ENCODE measurements at regions not wholly inside any gene's neighbourhood (a gene's known extent, or its start where the extent isn't known, plus 50 kb on each side); places are given as distances from the start of the nearest gene placed in this dataset.

GRCh38 chr2:157203651-157204050, 53.9 kb upstream of the GALNT5 start (continued):
- TF ChIP-seq E2F4 (CRISPR knock-in tag; IDR thresholded peaks at IDR 0.05; ENCODE audit: borderline replicate concordance, low read depth) (no peak), NR1H2 (CRISPR knock-in tag; IDR thresholded peaks at IDR 0.05) (no peak), ARID4B (CRISPR knock-in tag; IDR thresholded peaks at IDR 0.05; ENCODE audit: borderline replicate concordance) (no peak), ZNF671 (CRISPR knock-in tag; IDR thresholded peaks at IDR 0.05) (no peak), ZNF425 (CRISPR knock-in tag; conservative IDR thresholded peaks at IDR 0.05) (no peak), ZNF512 (CRISPR knock-in tag; IDR thresholded peaks at IDR 0.05; ENCODE audit: borderline replicate concordance) (no peak), CREB1 (CRISPR knock-in tag; IDR thresholded peaks at IDR 0.05) (no peak), ZNF263 (CRISPR knock-in tag; IDR thresholded peaks at IDR 0.05; ENCODE audit: low read depth) (no peak), ZNF219 (CRISPR knock-in tag; IDR thresholded peaks at IDR 0.05; ENCODE audit: borderline replicate concordance) (no peak), ERG (CRISPR knock-in tag; IDR thresholded peaks at IDR 0.05) (no peak)

GRCh38 chr2:157204401-157204800, 53.1 kb upstream of the GALNT5 start:
- ATAC-seq (no peak), DNase-seq (ENCODE audit: low spot score) (no peak)
- Mint-ChIP-seq H3K4me3 (no peak overlapping the region), H3K36me3 (no peaks in the 10 kb centered on the region), H3K9me3 (peaks cover 3% of the 10 kb centered on the region; the same call in 1 of the 2 replicates), H3K27ac (no peak overlapping the region), H3K4me1 (peaks cover 7% of the 10 kb centered on the region), H3K27me3 (ENCODE audit: low read depth) (no peaks in the 10 kb centered on the region)
- POLR2A ChIA-PET, result no interaction called here
- TF ChIP-seq AR (CRISPR knock-in tag; IDR thresholded peaks at IDR 0.05) (no peak), CDX4 (CRISPR knock-in tag; IDR thresholded peaks at IDR 0.05; ENCODE audit: borderline replicate concordance) (no peak), TEAD4 (CRISPR knock-in tag; IDR thresholded peaks at IDR 0.05) (no peak), ETV6 (CRISPR knock-in tag; IDR thresholded peaks at IDR 0.05) (no peak), ZNF232 (CRISPR knock-in tag; IDR thresholded peaks at IDR 0.05) (no peak), RORB (CRISPR knock-in tag; IDR thresholded peaks at IDR 0.05) (no peak)
- CTCF ChIA-PET, result no interaction called here
